ENCODE measurements at regions not wholly inside any gene's neighbourhood (a gene's known extent, or its start where the extent isn't known, plus 50 kb on each side); places are given as distances from the start of the nearest gene placed in this dataset.

DNA sequence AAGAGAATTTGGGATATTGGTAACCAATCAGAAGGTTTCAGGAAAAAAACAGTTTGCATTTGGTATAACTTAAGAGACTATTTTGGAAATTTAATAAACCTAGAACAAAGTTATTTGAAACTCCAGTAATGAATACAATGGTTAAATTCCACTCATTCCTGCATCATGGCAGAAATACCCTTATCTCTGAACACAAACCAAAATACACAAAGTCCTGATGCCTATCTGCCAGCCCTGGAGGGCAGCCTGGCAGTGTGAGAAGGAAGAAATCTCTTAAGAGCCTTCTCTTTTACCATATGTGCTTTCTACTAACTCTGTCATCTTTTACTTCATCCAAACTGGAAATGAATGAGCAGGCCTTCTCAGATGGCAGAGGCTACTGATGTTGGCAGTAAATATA is 147.1 kb upstream of the LYZL1 start:
- Histone ChIP-seq H3K4me1 (ENCODE audit: insufficient read depth, low read length, poor library complexity, severe bottlenecking) (no peaks in the 10 kb centered on the region), H3F3A (ENCODE audit: low read depth) (no peaks in the 10 kb centered on the region), H3K9me2 (replicated peaks; ENCODE audit: low read depth, low read length) (no peaks in the 10 kb centered on the region), H3K79me2 (ENCODE audit: insufficient read depth, low read length) (no peaks in the 10 kb centered on the region), H2AFZ (ENCODE audit: low read length) (no peak overlapping the region), H3K27me3 (ENCODE audit: insufficient read depth, low read length, poor library complexity, severe bottlenecking) (no peaks in the 10 kb centered on the region), H3K9me3 (ENCODE audit: insufficient read depth, low read depth, low read length) (no peaks in the 10 kb centered on the region), H3K36me3 (ENCODE audit: insufficient read depth, low read length) (no peaks in the 10 kb centered on the region), H4K20me1 (ENCODE audit: insufficient read depth, low read length, poor library complexity, severe bottlenecking) (no peaks in the 10 kb centered on the region), H3K9ac (ENCODE audit: low read depth, low read length, poor library complexity, severe bottlenecking) (no peak overlapping the region), H3K4me2 (ENCODE audit: low read depth, low read length, poor library complexity, severe bottlenecking) (no peak overlapping the region), H3K4me3 (ENCODE audit: low read length, poor library complexity, severe bottlenecking) (no peak overlapping the region)
- TF ChIP-seq, protein P1, sequence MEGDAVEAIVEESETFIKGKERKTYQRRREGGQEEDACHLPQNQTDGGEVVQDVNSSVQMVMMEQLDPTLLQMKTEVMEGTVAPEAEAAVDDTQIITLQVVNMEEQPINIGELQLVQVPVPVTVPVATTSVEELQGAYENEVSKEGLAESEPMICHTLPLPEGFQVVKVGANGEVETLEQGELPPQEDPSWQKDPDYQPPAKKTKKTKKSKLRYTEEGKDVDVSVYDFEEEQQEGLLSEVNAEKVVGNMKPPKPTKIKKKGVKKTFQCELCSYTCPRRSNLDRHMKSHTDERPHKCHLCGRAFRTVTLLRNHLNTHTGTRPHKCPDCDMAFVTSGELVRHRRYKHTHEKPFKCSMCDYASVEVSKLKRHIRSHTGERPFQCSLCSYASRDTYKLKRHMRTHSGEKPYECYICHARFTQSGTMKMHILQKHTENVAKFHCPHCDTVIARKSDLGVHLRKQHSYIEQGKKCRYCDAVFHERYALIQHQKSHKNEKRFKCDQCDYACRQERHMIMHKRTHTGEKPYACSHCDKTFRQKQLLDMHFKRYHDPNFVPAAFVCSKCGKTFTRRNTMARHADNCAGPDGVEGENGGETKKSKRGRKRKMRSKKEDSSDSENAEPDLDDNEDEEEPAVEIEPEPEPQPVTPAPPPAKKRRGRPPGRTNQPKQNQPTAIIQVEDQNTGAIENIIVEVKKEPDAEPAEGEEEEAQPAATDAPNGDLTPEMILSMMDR (conservative IDR thresholded peaks at IDR 0.05; ENCODE audit: low read length), result no peak
- TF ChIP-seq EZH2phosphoT487 (IDR thresholded peaks at IDR 0.05; ENCODE audit: borderline replicate concordance), result no peak

DNA sequence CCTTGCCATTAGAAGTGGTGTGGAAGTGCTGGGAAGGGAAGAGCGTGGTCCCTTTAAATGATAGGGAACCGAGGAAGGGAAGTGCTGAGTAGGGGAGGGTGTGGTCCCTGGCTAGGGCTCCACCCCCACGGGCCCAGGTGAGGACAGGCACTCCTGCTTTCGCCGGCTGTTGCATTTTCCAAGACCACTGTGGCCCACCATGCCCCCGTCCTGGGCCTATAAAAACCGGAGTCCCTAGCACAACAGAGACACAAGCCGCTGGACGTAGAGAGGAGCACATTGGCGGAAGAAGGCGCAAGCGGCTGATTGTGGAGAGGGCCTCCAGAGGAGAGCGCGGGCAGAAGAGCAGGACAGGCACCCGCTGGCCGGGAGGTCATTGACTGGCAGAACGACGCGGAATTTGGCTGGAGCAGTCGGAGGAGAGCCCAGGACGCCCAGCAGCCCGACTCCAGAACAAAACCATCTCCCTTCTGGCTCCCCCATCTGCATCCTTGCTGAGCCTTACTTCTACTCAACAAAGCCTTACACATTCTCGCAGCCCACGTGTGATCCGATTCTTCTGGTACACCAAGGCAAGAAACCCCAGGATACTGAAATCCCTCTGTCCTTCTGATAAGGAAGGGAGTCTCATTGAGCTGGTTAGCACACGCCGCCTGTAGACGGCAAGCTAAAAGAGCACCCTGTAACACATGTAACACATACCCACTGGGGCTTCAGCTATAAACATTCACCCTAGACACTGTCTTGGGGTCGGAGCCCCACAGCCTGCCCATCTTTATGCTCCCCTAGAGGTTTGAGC is 146.2 kb upstream of the LYZL1 start:
- Histone ChIP-seq H3K9me2 (replicated peaks; ENCODE audit: low read depth, low read length) (no peaks in the 10 kb centered on the region), H3F3A (ENCODE audit: low read depth) (no peaks in the 10 kb centered on the region), H3K36me3 (ENCODE audit: insufficient read depth, low read length) (no peaks in the 10 kb centered on the region), H2AFZ (ENCODE audit: low read length) (no peak overlapping the region), H3K4me1 (ENCODE audit: insufficient read depth, low read length, poor library complexity, severe bottlenecking) (no peaks in the 10 kb centered on the region), H3K9ac (ENCODE audit: low read depth, low read length, poor library complexity, severe bottlenecking) (no peak overlapping the region), H3K27me3 (ENCODE audit: insufficient read depth, low read length, poor library complexity, severe bottlenecking) (no peaks in the 10 kb centered on the region), H3K4me2 (ENCODE audit: low read depth, low read length, poor library complexity, severe bottlenecking) (no peak overlapping the region), H3K4me3 (ENCODE audit: low read length, poor library complexity, severe bottlenecking) (no peak overlapping the region), H3K9me3 (ENCODE audit: insufficient read depth, low read depth, low read length) (no peaks in the 10 kb centered on the region), H3K79me2 (ENCODE audit: insufficient read depth, low read length) (no peaks in the 10 kb centered on the region), H4K20me1 (ENCODE audit: insufficient read depth, low read length, poor library complexity, severe bottlenecking) (no peaks in the 10 kb centered on the region)
- no peak for TF ChIP-seq EZH2phosphoT487 (IDR thresholded peaks at IDR 0.05; ENCODE audit: borderline replicate concordance)
- TF ChIP-seq, protein P1 (conservative IDR thresholded peaks at IDR 0.05; ENCODE audit: low read length), result no peak

DNA sequence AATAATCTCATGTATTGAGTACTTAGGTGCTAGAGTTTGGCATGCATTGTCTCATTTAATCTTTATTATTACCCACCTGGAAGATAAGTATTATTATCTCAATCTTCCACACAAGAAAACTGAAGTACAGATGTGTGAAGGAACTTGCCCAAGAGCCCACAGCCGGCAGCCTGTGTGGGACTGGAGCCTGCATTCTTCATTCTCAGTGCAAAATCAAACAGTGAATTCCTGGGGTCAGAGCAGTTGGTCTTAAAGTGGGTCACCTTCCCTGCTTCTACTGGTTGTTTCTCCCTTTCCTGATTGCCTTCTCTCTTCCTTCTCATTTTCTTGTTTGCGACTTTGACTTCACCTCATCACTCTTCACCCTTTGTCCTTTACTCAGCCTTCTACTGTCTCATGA is 144.7 kb upstream of the LYZL1 start:
- no peaks in the 10 kb centered on the region for H4K20me1 ChIP-seq (ENCODE audit: insufficient read depth, low read length, poor library complexity, severe bottlenecking)
- no peaks in the 10 kb centered on the region for H3K9me3 ChIP-seq (ENCODE audit: insufficient read depth, low read depth, low read length)
- no peaks in the 10 kb centered on the region for H3K36me3 ChIP-seq (ENCODE audit: insufficient read depth, low read length)
- H3K79me2 ChIP-seq (ENCODE audit: insufficient read depth, low read length), result no peaks in the 10 kb centered on the region
- no peaks in the 10 kb centered on the region for H3K4me1 ChIP-seq (ENCODE audit: insufficient read depth, low read length, poor library complexity, severe bottlenecking)
- TF ChIP-seq EZH2phosphoT487 (IDR thresholded peaks at IDR 0.05; ENCODE audit: borderline replicate concordance), result no peak
- TF ChIP-seq, protein P1 (conservative IDR thresholded peaks at IDR 0.05; ENCODE audit: low read length), result no peak
- no peak overlapping the region for H3K4me3 ChIP-seq (ENCODE audit: low read length, poor library complexity, severe bottlenecking)
- no peaks in the 10 kb centered on the region for H3K27me3 ChIP-seq (ENCODE audit: insufficient read depth, low read length, poor library complexity, severe bottlenecking)
- H3K4me2 ChIP-seq (ENCODE audit: low read depth, low read length, poor library complexity, severe bottlenecking), result no peak overlapping the region
- H2AFZ ChIP-seq (ENCODE audit: low read length), result no peak overlapping the region
- no peaks in the 10 kb centered on the region for H3F3A ChIP-seq (ENCODE audit: low read depth)
- no peaks in the 10 kb centered on the region for H3K9me2 ChIP-seq (replicated peaks; ENCODE audit: low read depth, low read length)
- H3K9ac ChIP-seq (ENCODE audit: low read depth, low read length, poor library complexity, severe bottlenecking), result no peak overlapping the region

Data from Loucy (cell line).